Type B pancreatic cell (in vitro differentiated cells): ENCODE measurements at regions not wholly inside any gene's neighbourhood (a gene's known extent, or its start where the extent isn't known, plus 50 kb on each side); places are given as distances from the start of the nearest gene placed in this dataset.
"Not testable (repeated sequence)": the region's sequence is repeated elsewhere in the genome, so short reads cannot be mapped to it uniquely, and the experiment has no call there.

ENCODE experiments used
- DNase-seq: peaks from one replicate; pipeline ENCODE4 v3.0.0; 2021; ENCODE audit warnings: mixed read lengths; ENCODE audit not compliant: unreplicated experiment; ENCODE audit errors: extremely low spot score
- H3K27ac Mint-ChIP-seq: 2 replicates; pipeline ENCODE4 v1.8.0; 2021; ENCODE audit warnings: mild to moderate bottlenecking, mixed read lengths
- H3K27me3 Mint-ChIP-seq: 2 replicates; pipeline ENCODE4 v1.8.0; 2021; ENCODE audit warnings: mixed read lengths
- H3K36me3 Mint-ChIP-seq: 2 replicates; pipeline ENCODE4 v1.8.0; 2021; ENCODE audit warnings: mixed read lengths
- H3K4me1 Mint-ChIP-seq: one replicate; pipeline ENCODE4 v1.8.0; 2021; ENCODE audit warnings: mixed read lengths; ENCODE audit not compliant: unreplicated experiment
- H3K4me3 Mint-ChIP-seq: 2 replicates; pipeline ENCODE4 v1.8.0; 2021; ENCODE audit warnings: mild to moderate bottlenecking, mixed read lengths
- H3K9me3 Mint-ChIP-seq: 2 replicates; pipeline ENCODE4 v1.8.0; 2021; ENCODE audit warnings: mixed read lengths
- CTCF ChIP-seq: fragments of 200-600 bp; sonication (generic); conservative IDR thresholded peaks from 2 replicates; pipeline ENCODE4 v1.5.0; 2021; ENCODE audit warnings: antibody characterized with exemption, mild to moderate bottlenecking

GRCh38 chr4:3376266-3376665 is 65.5 kb upstream of the HGFAC start:
- DNase-seq = no peak
- no peak overlapping the region for H3K4me3 Mint-ChIP-seq
- H3K9me3 Mint-ChIP-seq = peaks cover 14% of the 10 kb centered on the region
- no peak for TF ChIP-seq CTCF
- H3K4me1 Mint-ChIP-seq = peaks cover 7% of the 10 kb centered on the region
- H3K27me3 Mint-ChIP-seq = no peaks in the 10 kb centered on the region
- H3K36me3 Mint-ChIP-seq = peaks cover 25% of the 10 kb centered on the region
- no peak overlapping the region for H3K27ac Mint-ChIP-seq

- no peak for TF ChIP-seq CTCF
- H3K27ac Mint-ChIP-seq = no peak overlapping the region
- H3K36me3 Mint-ChIP-seq = peaks cover 31% of the 10 kb centered on the region
These were observed 64.2 kb upstream of the HGFAC start for GRCh38 chr4:3377557-3377956.

GRCh38 chr4:3380336-3380735 is 61.4 kb upstream of the HGFAC start:
- not testable (repeated sequence) for DNase-seq, H3K4me1 Mint-ChIP-seq, H3K4me3 Mint-ChIP-seq, H3K27ac Mint-ChIP-seq, H3K27me3 Mint-ChIP-seq
- Mint-ChIP-seq H3K9me3 (peaks cover 14% of the 10 kb centered on the region), H3K36me3 (peaks cover 38% of the 10 kb centered on the region)

More at GRCh38 chr4:3377557-3377956, 64.2 kb upstream of the HGFAC start:
- Mint-ChIP-seq H3K9me3 (peaks cover 14% of the 10 kb centered on the region), H3K4me3 (no peak overlapping the region), H3K27me3 (no peaks in the 10 kb centered on the region), H3K4me1 (no peaks in the 10 kb centered on the region)
- DNase-seq = no peak

- not testable (repeated sequence) for H3K4me3 Mint-ChIP-seq, H3K27ac Mint-ChIP-seq, DNase-seq, H3K27me3 Mint-ChIP-seq
- H3K36me3 Mint-ChIP-seq = peaks cover 38% of the 10 kb centered on the region
- H3K9me3 Mint-ChIP-seq = peaks cover 14% of the 10 kb centered on the region
- peaks cover 11% of the 10 kb centered on the region for H3K4me1 Mint-ChIP-seq
These were observed 60.6 kb upstream of the HGFAC start for GRCh38 chr4:3381208-3381607.

GRCh38 chr4:3382251-3382650 is 59.5 kb upstream of the HGFAC start:
- Mint-ChIP-seq H3K27me3 (no peaks in the 10 kb centered on the region), H3K9me3 (peaks cover 14% of the 10 kb centered on the region), H3K4me3 (no peak overlapping the region), H3K4me1 (peaks cover 20% of the 10 kb centered on the region), H3K27ac (no peak overlapping the region), H3K36me3 (peaks cover 38% of the 10 kb centered on the region)
- TF ChIP-seq CTCF = no peak
- no peak for DNase-seq

GRCh38 chr4:3384391-3384770 is 57.4 kb upstream of the HGFAC start:
- peaks cover 40% of the 10 kb centered on the region for H3K4me1 Mint-ChIP-seq
- DNase-seq = no peak
- H3K27ac Mint-ChIP-seq = peak overlapping the region; percentile 69
- peaks cover 4% of the 10 kb centered on the region for H3K9me3 Mint-ChIP-seq
- H3K36me3 Mint-ChIP-seq = peaks cover 24% of the 10 kb centered on the region
- no peaks in the 10 kb centered on the region for H3K27me3 Mint-ChIP-seq
- no peak overlapping the region for H3K4me3 Mint-ChIP-seq
- no peak for TF ChIP-seq CTCF
